H9 (cell line): ENCODE measurements at regions not wholly inside any gene's neighbourhood (a gene's known extent, or its start where the extent isn't known, plus 50 kb on each side); places are given as distances from the start of the nearest gene placed in this dataset.

ENCODE experiments used
- DNase-seq: peaks from one replicate; pipeline ENCODE4 v3.0.0-alpha.2; 2017
- H2AFZ ChIP-seq: one replicate; pipeline ENCODE4 v1.6.1; 2013; ENCODE audit warnings: mild to moderate bottlenecking, low read length, control low read depth, moderate library complexity
- H2AK5ac ChIP-seq: 2 replicates; pipeline ENCODE4 v1.6.1; 2013; ENCODE audit warnings: low read length, control low read depth, mixed read lengths; ENCODE audit not compliant: insufficient read length
- H2BK120ac ChIP-seq: one replicate; pipeline ENCODE4 v1.6.1; 2013; ENCODE audit warnings: low read depth, mild to moderate bottlenecking, low read length, control low read depth, inconsistent platforms; ENCODE audit not compliant: poor library complexity, severe bottlenecking
- H2BK12ac ChIP-seq: 2 replicates; pipeline ENCODE4 v1.6.1; 2013; ENCODE audit warnings: low read length, control low read depth, mixed read lengths, low read depth; ENCODE audit not compliant: insufficient read length
- H2BK15ac ChIP-seq: 2 replicates; pipeline ENCODE4 v1.6.1; 2013; ENCODE audit warnings: low read depth, low read length, control low read depth
- H2BK20ac ChIP-seq: one replicate; pipeline ENCODE4 v1.6.1; 2013; ENCODE audit warnings: low read depth, mild to moderate bottlenecking, low read length, control low read depth, inconsistent platforms; ENCODE audit not compliant: poor library complexity, severe bottlenecking
- H2BK5ac ChIP-seq: 2 replicates; pipeline ENCODE4 v1.6.1; 2013; ENCODE audit warnings: low read length, control low read depth, mixed read lengths; ENCODE audit not compliant: insufficient read length
- H3K14ac ChIP-seq: 2 replicates; pipeline ENCODE4 v1.6.1; 2013; ENCODE audit warnings: low read length, control low read depth; ENCODE audit not compliant: insufficient read depth
- H3K18ac ChIP-seq: 2 replicates; pipeline ENCODE4 v1.6.1; 2013; ENCODE audit warnings: low read depth, mild to moderate bottlenecking, mixed read lengths, low read length, control low read depth; ENCODE audit not compliant: insufficient read length
- H3K23ac ChIP-seq: 2 replicates; pipeline ENCODE4 v1.6.1; 2013; ENCODE audit warnings: low read length, control low read depth, mixed read lengths, low read depth; ENCODE audit not compliant: insufficient read length
- H3K23me2 ChIP-seq: 2 replicates; pipeline ENCODE4 v1.6.1; 2013; ENCODE audit warnings: low read depth, mild to moderate bottlenecking, mixed read lengths, low read length, control low read depth; ENCODE audit not compliant: insufficient read length, poor library complexity, severe bottlenecking
- H3K27ac ChIP-seq: 2 replicates; pipeline ENCODE4 v1.5.1; 2013; ENCODE audit warnings: low read length, control low read depth, mixed read lengths, low read depth; ENCODE audit not compliant: insufficient read length
- H3K27me3 ChIP-seq: 2 replicates; pipeline ENCODE4 v1.6.1; 2013; ENCODE audit warnings: low read length, control low read depth, inconsistent platforms; ENCODE audit not compliant: insufficient read depth
- H3K4ac ChIP-seq: 2 replicates; pipeline ENCODE4 v1.6.1; 2013; ENCODE audit warnings: low read depth, mild to moderate bottlenecking, control low read depth, inconsistent platforms, low read length, moderate library complexity
- H3K4me1 ChIP-seq: 2 replicates; pipeline ENCODE4 v1.6.1; 2013; ENCODE audit warnings: low read length, control low read depth, inconsistent platforms; ENCODE audit not compliant: insufficient read depth
- H3K4me2 ChIP-seq: 2 replicates; pipeline ENCODE4 v1.6.1; 2013; ENCODE audit warnings: low read length, control low read depth, mixed read lengths; ENCODE audit not compliant: insufficient read length, insufficient read depth
- H3K56ac ChIP-seq: 2 replicates; pipeline ENCODE4 v1.6.1; 2013; ENCODE audit warnings: low read depth, mild to moderate bottlenecking, mixed read lengths, low read length, control low read depth; ENCODE audit not compliant: insufficient read length
- H3K79me1 ChIP-seq: 2 replicates; pipeline ENCODE4 v1.6.1; 2013; ENCODE audit warnings: low read depth, mild to moderate bottlenecking, moderate library complexity, low read length, control low read depth, inconsistent platforms; ENCODE audit not compliant: insufficient read depth, poor library complexity, severe bottlenecking
- H3K79me2 ChIP-seq: 2 replicates; pipeline ENCODE4 v1.6.1; 2013; ENCODE audit warnings: low read length, control low read depth, inconsistent platforms; ENCODE audit not compliant: insufficient read depth
- H3K9ac ChIP-seq: 2 replicates; pipeline ENCODE4 v1.6.1; 2013; ENCODE audit warnings: low read length, control low read depth, mixed read lengths; ENCODE audit not compliant: insufficient read length; ENCODE audit errors: extremely low read depth
- H3K9me3 ChIP-seq: one replicate; pipeline ENCODE4 v1.6.1; 2013; ENCODE audit warnings: low read depth, low read length, inconsistent platforms; ENCODE audit not compliant: control insufficient read depth
- H3T11ph ChIP-seq: one replicate; pipeline ENCODE4 v1.6.1; 2013; ENCODE audit warnings: mild to moderate bottlenecking, low read length, control low read depth, inconsistent platforms
- H4K20me1 ChIP-seq: one replicate; pipeline ENCODE4 v1.6.1; 2013; ENCODE audit not compliant: control insufficient read depth, insufficient read length, insufficient read depth
- H4K5ac ChIP-seq: 2 replicates; pipeline ENCODE4 v1.6.1; 2013; ENCODE audit warnings: low read depth, mild to moderate bottlenecking, mixed read lengths, low read length, control low read depth; ENCODE audit not compliant: insufficient read length
- H4K8ac ChIP-seq: replicated peaks from 2 replicates; pipeline ENCODE4 v1.6.1; 2013; ENCODE audit warnings: low read length, control low read depth, mixed read lengths, low read depth; ENCODE audit not compliant: insufficient read length
- H4K91ac ChIP-seq: 2 replicates; pipeline ENCODE4 v1.6.1; 2013; ENCODE audit warnings: low read depth, mild to moderate bottlenecking, moderate library complexity, mixed read lengths, low read length, control low read depth; ENCODE audit not compliant: insufficient read length
- H3K27ac Mint-ChIP-seq, 3 experiments: 2 replicates in 2 of 3; 3 replicates in 1 of 3; pipeline ENCODE4 v1.8.0; 2020 to 2021; ENCODE audit warnings: mixed read lengths in 3 of 3, mild to moderate bottlenecking in 1 of 3, moderate library complexity in 1 of 3
- H3K27me3 Mint-ChIP-seq: 2 replicates; pipeline ENCODE4 v1.8.0; 2021; ENCODE audit warnings: low read depth, mild to moderate bottlenecking, moderate library complexity, mixed read lengths
- H3K36me3 Mint-ChIP-seq, 3 experiments: 2 replicates in 2 of 3; 3 replicates in 1 of 3; pipeline ENCODE4 v1.8.0; 2020 to 2021; ENCODE audit warnings: low read depth in 3 of 3, mixed read lengths in 3 of 3; ENCODE audit not compliant: insufficient read depth in 1 of 3
- H3K4me1 Mint-ChIP-seq, 2 experiments: 2 replicates each; pipeline ENCODE4 v1.8.0; 2020; ENCODE audit warnings: mixed read lengths in 2 of 2
- H3K4me3 Mint-ChIP-seq, 2 experiments: 2 replicates in 1 of 2; 3 replicates in 1 of 2; pipeline ENCODE4 v1.8.0; 2020 to 2021; ENCODE audit warnings: mild to moderate bottlenecking in 2 of 2, mixed read lengths in 2 of 2, moderate library complexity in 1 of 2
- H3K9me3 Mint-ChIP-seq, 2 experiments: 2 replicates in 1 of 2; 3 replicates in 1 of 2; pipeline ENCODE4 v1.8.0; 2020; ENCODE audit warnings: mild to moderate bottlenecking in 2 of 2, mixed read lengths in 2 of 2, moderate library complexity in 1 of 2
- CTCF ChIP-seq: fragments of 200-600 bp; sonication (generic); conservative IDR thresholded peaks from 3 replicates; pipeline ENCODE4 v1.8.0; 2021; ENCODE audit warnings: antibody characterized with exemption, mild to moderate bottlenecking
- WGBS: extraction: QIAGEN DNeasy Blood & Tissue Kit; methylation state at CpG from one replicate; pipeline ENCODE4 v1.1.7; 2013; ENCODE audit warnings: missing lambda C conversion rate, low lambda C conversion rate, mixed read lengths; ENCODE audit not compliant: insufficient read length; ENCODE audit errors: extremely low coverage; 5-methylcytosine and 5-hydroxymethylcytosine counted together

GRCh38 chr6:4313044-4313686, 177.8 kb upstream of the ECI2 start:
- Histone ChIP-seq H4K8ac (no peak overlapping the region), H2AFZ (no peak overlapping the region)

More at GRCh38 chr6:4313044-4313686, 177.8 kb upstream of the ECI2 start:
- Mint-ChIP-seq H3K27ac (no peak overlapping the region), H3K27me3 (no peaks in the 10 kb centered on the region; the same call in 1 of the 2 replicates), H3K36me3 (peaks cover 0 to 17% (median 4%) of the 10 kb centered on the region in 3 experiments; a peak in 3 of 7 replicates), H3K9me3 (peaks cover 19 to 21% of the 10 kb centered on the region in 2 experiments), H3K4me1 (peaks cover 0 to 8% of the 10 kb centered on the region in 2 experiments; a peak in 2 of 4 replicates), H3K4me3 (no peak overlapping the region)
- H3K9me3 ChIP-seq: no peaks in the 10 kb centered on the region
- H2BK20ac ChIP-seq: no peak overlapping the region
- H3K18ac ChIP-seq: no peak overlapping the region
- no peak overlapping the region for H3K14ac ChIP-seq
- H3K23me2 ChIP-seq: no peaks in the 10 kb centered on the region
- TF ChIP-seq CTCF: peak; percentile 78
- no peaks in the 10 kb centered on the region for H3K27me3 ChIP-seq
- H4K91ac ChIP-seq: no peak overlapping the region
- H3K4ac ChIP-seq: no peak overlapping the region
- no peaks in the 10 kb centered on the region for H3K79me1 ChIP-seq
- no peak overlapping the region for H3K27ac ChIP-seq
- H3K56ac ChIP-seq: no peak overlapping the region
- no peak overlapping the region for H3K23ac ChIP-seq
- H3T11ph ChIP-seq: no peak overlapping the region
- no peaks in the 10 kb centered on the region for H3K79me2 ChIP-seq
- no peak overlapping the region for H3K9ac ChIP-seq
- no peak overlapping the region for H2BK15ac ChIP-seq
- no peaks in the 10 kb centered on the region for H3K4me1 ChIP-seq
- H2BK5ac ChIP-seq: no peak overlapping the region
- DNase-seq: peak; percentile 43
- H4K5ac ChIP-seq: no peak overlapping the region
- no peak overlapping the region for H2BK120ac ChIP-seq
- no peak overlapping the region for H2AK5ac ChIP-seq
- no CpG with 5 or more reads among the region's 2 CpGs for WGBS
- no peaks in the 10 kb centered on the region for H4K20me1 ChIP-seq
- H2BK12ac ChIP-seq: no peak overlapping the region
- H3K4me2 ChIP-seq: no peak overlapping the region
